ENCODE measurements at regions not wholly inside any gene's neighbourhood (a gene's known extent, or its start where the extent isn't known, plus 50 kb on each side); places are given as distances from the start of the nearest gene placed in this dataset.

DNA sequence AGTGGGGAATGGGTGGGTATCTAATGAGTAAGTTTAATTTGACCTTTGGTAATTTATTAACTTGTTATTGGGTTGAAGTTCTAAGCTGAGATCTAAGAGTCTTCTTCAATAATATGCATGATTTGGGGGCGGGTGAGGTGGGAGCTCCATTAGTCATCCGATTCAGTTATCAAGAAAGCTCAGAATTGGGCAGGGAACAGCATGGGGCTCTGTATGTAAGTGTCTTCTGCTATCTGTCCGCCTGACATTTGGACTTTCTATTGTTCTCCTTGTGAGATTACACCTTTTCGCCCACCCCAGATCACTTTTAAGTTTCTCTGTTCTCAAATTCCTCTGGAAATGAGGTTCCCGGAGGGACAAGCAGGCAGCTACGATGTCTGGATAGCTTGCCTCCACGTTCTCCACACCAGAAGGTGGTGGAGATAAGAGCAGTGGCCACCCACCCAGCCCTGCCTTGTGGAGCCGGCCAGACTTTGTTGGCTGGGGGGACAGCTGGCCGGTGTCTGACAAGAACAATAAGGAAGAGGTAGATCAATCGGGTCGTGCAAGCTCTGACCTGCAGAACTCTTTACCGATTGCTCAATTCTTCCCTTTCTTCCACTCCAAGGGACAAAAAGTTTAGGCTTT lies 75.5 kb upstream of the GATA6 start:
- Histone ChIP-seq H3K4me3 (replicated peaks; ENCODE audit: insufficient read depth, low read length) (no peak overlapping the region), H3K27ac (replicated peaks) (no peak overlapping the region), H3K27me3 (ENCODE audit: insufficient read depth, poor library complexity, severe bottlenecking) (peaks cover 2% of the 10 kb centered on the region)
- DNase-seq (ENCODE audit: low read depth in 1 of 2, low spot score in 1 of 2), result no peak
- TF ChIP-seq POLR2AphosphoS5 (IDR thresholded peaks at IDR 0.05; ENCODE audit: low read depth) (no peak), SPI1 (IDR thresholded peaks at IDR 0.05; ENCODE audit: borderline replicate concordance, low read depth) (no peak), GABPA (IDR thresholded peaks at IDR 0.05; ENCODE audit: low read depth) (no peak)
- TF ChIP-seq, protein P1, sequence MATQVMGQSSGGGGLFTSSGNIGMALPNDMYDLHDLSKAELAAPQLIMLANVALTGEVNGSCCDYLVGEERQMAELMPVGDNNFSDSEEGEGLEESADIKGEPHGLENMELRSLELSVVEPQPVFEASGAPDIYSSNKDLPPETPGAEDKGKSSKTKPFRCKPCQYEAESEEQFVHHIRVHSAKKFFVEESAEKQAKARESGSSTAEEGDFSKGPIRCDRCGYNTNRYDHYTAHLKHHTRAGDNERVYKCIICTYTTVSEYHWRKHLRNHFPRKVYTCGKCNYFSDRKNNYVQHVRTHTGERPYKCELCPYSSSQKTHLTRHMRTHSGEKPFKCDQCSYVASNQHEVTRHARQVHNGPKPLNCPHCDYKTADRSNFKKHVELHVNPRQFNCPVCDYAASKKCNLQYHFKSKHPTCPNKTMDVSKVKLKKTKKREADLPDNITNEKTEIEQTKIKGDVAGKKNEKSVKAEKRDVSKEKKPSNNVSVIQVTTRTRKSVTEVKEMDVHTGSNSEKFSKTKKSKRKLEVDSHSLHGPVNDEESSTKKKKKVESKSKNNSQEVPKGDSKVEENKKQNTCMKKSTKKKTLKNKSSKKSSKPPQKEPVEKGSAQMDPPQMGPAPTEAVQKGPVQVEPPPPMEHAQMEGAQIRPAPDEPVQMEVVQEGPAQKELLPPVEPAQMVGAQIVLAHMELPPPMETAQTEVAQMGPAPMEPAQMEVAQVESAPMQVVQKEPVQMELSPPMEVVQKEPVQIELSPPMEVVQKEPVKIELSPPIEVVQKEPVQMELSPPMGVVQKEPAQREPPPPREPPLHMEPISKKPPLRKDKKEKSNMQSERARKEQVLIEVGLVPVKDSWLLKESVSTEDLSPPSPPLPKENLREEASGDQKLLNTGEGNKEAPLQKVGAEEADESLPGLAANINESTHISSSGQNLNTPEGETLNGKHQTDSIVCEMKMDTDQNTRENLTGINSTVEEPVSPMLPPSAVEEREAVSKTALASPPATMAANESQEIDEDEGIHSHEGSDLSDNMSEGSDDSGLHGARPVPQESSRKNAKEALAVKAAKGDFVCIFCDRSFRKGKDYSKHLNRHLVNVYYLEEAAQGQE (IDR thresholded peaks at IDR 0.05; ENCODE audit: insufficient replicate concordance, low read depth), result no peak
- TF ChIP-seq, protein P2, sequence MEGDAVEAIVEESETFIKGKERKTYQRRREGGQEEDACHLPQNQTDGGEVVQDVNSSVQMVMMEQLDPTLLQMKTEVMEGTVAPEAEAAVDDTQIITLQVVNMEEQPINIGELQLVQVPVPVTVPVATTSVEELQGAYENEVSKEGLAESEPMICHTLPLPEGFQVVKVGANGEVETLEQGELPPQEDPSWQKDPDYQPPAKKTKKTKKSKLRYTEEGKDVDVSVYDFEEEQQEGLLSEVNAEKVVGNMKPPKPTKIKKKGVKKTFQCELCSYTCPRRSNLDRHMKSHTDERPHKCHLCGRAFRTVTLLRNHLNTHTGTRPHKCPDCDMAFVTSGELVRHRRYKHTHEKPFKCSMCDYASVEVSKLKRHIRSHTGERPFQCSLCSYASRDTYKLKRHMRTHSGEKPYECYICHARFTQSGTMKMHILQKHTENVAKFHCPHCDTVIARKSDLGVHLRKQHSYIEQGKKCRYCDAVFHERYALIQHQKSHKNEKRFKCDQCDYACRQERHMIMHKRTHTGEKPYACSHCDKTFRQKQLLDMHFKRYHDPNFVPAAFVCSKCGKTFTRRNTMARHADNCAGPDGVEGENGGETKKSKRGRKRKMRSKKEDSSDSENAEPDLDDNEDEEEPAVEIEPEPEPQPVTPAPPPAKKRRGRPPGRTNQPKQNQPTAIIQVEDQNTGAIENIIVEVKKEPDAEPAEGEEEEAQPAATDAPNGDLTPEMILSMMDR (IDR thresholded peaks at IDR 0.05; ENCODE audit: insufficient read depth, low read length), result no peak

DNA sequence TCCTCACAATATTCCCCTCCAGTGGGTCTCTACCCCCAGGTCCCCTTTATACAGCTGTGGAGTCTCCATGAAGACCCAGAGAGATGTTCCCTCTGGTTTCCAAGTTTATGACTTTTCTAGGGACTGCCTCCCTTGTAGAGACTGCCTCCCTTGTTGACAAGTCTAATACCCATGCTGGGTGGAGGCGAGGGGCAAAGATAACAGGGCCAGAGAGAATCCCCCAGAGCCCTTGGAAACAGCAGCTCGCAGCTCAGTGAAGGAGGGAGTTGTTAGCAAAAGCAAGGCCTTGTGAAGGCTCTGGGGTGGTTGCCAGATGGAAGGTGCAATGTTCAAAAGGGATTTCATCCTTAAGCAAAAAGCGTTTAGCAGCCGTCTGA lies 75.0 kb upstream of the GATA6 start:
- Histone ChIP-seq H3K4me3 (replicated peaks; ENCODE audit: insufficient read depth, low read length) (no peak overlapping the region), H3K27me3 (ENCODE audit: insufficient read depth, poor library complexity, severe bottlenecking) (peaks cover 2% of the 10 kb centered on the region), H3K27ac (replicated peaks) (no peak overlapping the region)
- TF ChIP-seq, protein P1 (IDR thresholded peaks at IDR 0.05; ENCODE audit: insufficient replicate concordance, low read depth), result no peak
- TF ChIP-seq SPI1 (IDR thresholded peaks at IDR 0.05; ENCODE audit: borderline replicate concordance, low read depth), result no peak
- TF ChIP-seq, protein P2 (IDR thresholded peaks at IDR 0.05; ENCODE audit: insufficient read depth, low read length), result no peak
- TF ChIP-seq POLR2AphosphoS5 (IDR thresholded peaks at IDR 0.05; ENCODE audit: low read depth), result no peak
- no peak for TF ChIP-seq GABPA (IDR thresholded peaks at IDR 0.05; ENCODE audit: low read depth)
- DNase-seq (ENCODE audit: low read depth in 1 of 2, low spot score in 1 of 2), result no peak

DNA sequence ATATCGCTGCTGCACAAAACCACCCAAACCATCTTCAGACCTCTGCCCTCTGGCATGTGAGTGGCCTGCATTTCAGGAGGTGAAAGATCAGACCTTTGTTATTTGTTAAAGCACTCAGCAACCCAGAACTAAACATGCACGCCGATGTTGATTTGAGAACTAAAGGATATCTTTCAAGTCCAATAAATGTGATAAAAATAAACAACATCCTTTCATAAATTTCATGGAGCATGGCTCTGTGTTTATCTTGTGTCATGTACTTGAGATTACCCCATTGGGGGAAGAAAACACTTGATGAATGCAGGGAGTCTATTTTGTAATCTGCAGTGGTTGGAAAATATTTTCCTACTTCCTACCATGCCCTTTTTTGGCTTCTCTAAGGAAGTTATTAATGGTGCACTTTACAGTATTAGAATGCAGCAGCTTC lies 70.8 kb upstream of the GATA6 start:
- peaks cover 2% of the 10 kb centered on the region for H3K27me3 ChIP-seq (ENCODE audit: insufficient read depth, poor library complexity, severe bottlenecking)
- DNase-seq (ENCODE audit: low read depth in 1 of 2, low spot score in 1 of 2), result peak in 1 of 2 experiments; percentile 13

DNA sequence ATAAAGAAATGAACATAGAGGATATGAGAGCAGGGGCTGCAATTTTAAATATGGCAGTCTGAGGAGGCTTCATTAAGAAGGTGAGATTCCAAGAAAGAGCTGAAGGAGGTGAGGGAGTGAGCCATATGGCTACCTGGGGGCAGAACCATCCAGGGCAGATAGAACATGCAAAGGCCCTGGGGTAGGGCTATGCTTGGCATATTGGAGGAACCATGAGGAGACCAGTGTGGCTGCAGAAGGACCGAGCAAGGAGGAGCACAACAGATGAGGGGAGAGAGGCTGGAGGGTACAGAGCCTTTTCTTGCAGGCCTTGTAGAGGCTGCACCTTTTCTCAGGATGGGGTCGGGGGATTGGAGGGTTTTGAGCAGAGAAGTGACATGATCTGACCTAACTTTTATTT lies 69.5 kb upstream of the GATA6 start:
- DNase-seq (ENCODE audit: low read depth in 1 of 2, low spot score in 1 of 2), result no peak

More for the DNA sequence above, 70.8 kb upstream of the GATA6 start:
- TF ChIP-seq POLR2AphosphoS5 (IDR thresholded peaks at IDR 0.05; ENCODE audit: low read depth) (no peak), SPI1 (IDR thresholded peaks at IDR 0.05; ENCODE audit: borderline replicate concordance, low read depth) (peak; percentile 64; the same call in 1 of the 2 replicates)
- no peak overlapping the region for H3K27ac ChIP-seq (replicated peaks)
- H3K4me3 ChIP-seq (replicated peaks; ENCODE audit: insufficient read depth, low read length), result no peak overlapping the region

More for the DNA sequence above, 69.5 kb upstream of the GATA6 start:
- H3K27ac ChIP-seq (replicated peaks), result no peak overlapping the region
- H3K27me3 ChIP-seq (ENCODE audit: insufficient read depth, poor library complexity, severe bottlenecking), result no peaks in the 10 kb centered on the region
- no peak overlapping the region for H3K4me3 ChIP-seq (replicated peaks; ENCODE audit: insufficient read depth, low read length)
- TF ChIP-seq, protein P1 (IDR thresholded peaks at IDR 0.05; ENCODE audit: insufficient replicate concordance, low read depth), result no peak
- TF ChIP-seq, protein P2 (IDR thresholded peaks at IDR 0.05; ENCODE audit: insufficient read depth, low read length), result no peak
- TF ChIP-seq SPI1 (IDR thresholded peaks at IDR 0.05; ENCODE audit: borderline replicate concordance, low read depth) (no peak), POLR2AphosphoS5 (IDR thresholded peaks at IDR 0.05; ENCODE audit: low read depth) (no peak), GABPA (IDR thresholded peaks at IDR 0.05; ENCODE audit: low read depth) (no peak)

Data from HL-60 (cell line).